ENCODE measurements at regions not wholly inside any gene's neighbourhood (a gene's known extent, or its start where the extent isn't known, plus 50 kb on each side); places are given as distances from the start of the nearest gene placed in this dataset.

- H3K4me1 ChIP-seq (ENCODE audit: insufficient read depth, low read length), result no peaks in the 10 kb centered on the region
- H3K27me3 ChIP-seq (ENCODE audit: insufficient read depth, low read length), result no peaks in the 10 kb centered on the region
- H3K4me3 ChIP-seq (ENCODE audit: low read length), result no peak overlapping the region
- no peaks in the 10 kb centered on the region for H3K36me3 ChIP-seq (ENCODE audit: insufficient read depth, low read length)
- no peaks in the 10 kb centered on the region for H3K9me3 ChIP-seq (ENCODE audit: low read length)
- no peak overlapping the region for H2AFZ ChIP-seq (ENCODE audit: low read depth, low read length)
Measured at GRCh38 chr10:84659497-84660439, 331.4 kb downstream of the CCSER2 start.

- no peaks in the 10 kb centered on the region for H3K27me3 ChIP-seq (ENCODE audit: insufficient read depth, low read length)
- H3K4me3 ChIP-seq (ENCODE audit: low read length), result no peak overlapping the region
- H3K36me3 ChIP-seq (ENCODE audit: insufficient read depth, low read length), result no peaks in the 10 kb centered on the region
- H2AFZ ChIP-seq (ENCODE audit: low read depth, low read length), result no peak overlapping the region
- no peaks in the 10 kb centered on the region for H3K9me3 ChIP-seq (ENCODE audit: low read length)
- H3K4me1 ChIP-seq (ENCODE audit: insufficient read depth, low read length), result no peaks in the 10 kb centered on the region
Measured at GRCh38 chr10:84660450-84661159, 332.2 kb downstream of the CCSER2 start.

GRCh38 chr10:84665211-84665610 is 336.8 kb downstream of the CCSER2 start:
- Histone ChIP-seq H3K9me3 (ENCODE audit: low read length) (no peaks in the 10 kb centered on the region), H2AFZ (ENCODE audit: low read depth, low read length) (no peak overlapping the region), H3K36me3 (ENCODE audit: insufficient read depth, low read length) (no peaks in the 10 kb centered on the region), H3K27me3 (ENCODE audit: insufficient read depth, low read length) (no peaks in the 10 kb centered on the region), H3K4me1 (ENCODE audit: insufficient read depth, low read length) (no peaks in the 10 kb centered on the region), H3K4me3 (ENCODE audit: low read length) (no peak overlapping the region)

- H3K4me1 ChIP-seq (ENCODE audit: insufficient read depth, low read length), result no peaks in the 10 kb centered on the region
- H3K4me3 ChIP-seq (ENCODE audit: low read length), result no peak overlapping the region
- no peak overlapping the region for H2AFZ ChIP-seq (ENCODE audit: low read depth, low read length)
Measured at GRCh38 chr10:84665883-84666463, 337.6 kb downstream of the CCSER2 start.

DNA sequence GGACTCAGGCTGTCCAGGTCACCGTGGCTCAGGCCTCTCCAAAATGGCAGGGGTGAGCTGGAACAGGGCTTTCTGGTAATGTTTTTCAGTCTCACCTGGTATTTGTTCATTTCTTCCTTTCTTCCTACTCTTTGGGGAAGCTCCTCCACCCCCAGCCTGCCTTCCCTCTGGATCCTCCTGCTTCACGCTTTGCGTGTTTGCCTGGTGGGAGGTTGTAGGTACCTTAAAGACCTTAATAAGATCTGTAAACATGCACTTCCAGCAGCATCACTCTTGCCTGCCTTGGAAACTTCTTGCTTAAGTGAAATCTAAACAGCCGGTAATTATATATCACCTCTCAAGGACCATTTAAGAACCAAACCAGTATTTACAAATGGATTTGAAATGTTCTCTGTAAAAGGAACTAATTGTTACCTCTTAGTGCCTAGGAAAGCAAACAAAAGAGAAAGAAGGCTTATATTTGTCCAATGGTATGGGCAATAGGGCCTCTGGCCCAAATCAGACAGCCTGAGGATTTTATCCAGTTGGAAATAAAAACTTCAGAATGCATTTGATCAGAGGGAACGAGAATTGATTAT is 339.9 kb downstream of the CCSER2 start:
- no peaks in the 10 kb centered on the region for H3K36me3 ChIP-seq (ENCODE audit: insufficient read depth, low read length)
- no peak overlapping the region for H3K4me3 ChIP-seq (ENCODE audit: low read length)

More at GRCh38 chr10:84665883-84666463, 337.6 kb downstream of the CCSER2 start:
- no peaks in the 10 kb centered on the region for H3K36me3 ChIP-seq (ENCODE audit: insufficient read depth, low read length)
- no peaks in the 10 kb centered on the region for H3K9me3 ChIP-seq (ENCODE audit: low read length)
- no peaks in the 10 kb centered on the region for H3K27me3 ChIP-seq (ENCODE audit: insufficient read depth, low read length)

DNA sequence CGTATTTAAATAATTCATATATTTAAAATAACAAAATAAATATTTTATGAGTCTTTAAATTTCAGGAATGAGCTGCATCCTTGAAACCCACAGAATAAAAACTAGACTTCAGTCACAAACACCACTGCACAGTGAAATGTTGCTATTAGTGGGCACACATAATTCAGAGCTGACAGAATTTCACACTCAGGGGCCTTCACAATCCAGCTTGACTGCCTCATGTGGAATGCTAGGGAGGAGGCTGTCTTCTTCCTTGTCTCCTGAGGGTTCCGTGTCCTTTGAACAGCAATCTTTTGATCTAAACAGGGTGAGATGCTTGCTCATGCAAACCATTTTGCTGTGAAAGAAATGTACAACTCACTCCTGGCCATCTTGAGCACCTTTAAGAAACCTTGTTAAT is 346.7 kb downstream of the CCSER2 start:
- Histone ChIP-seq H3K27me3 (ENCODE audit: insufficient read depth, low read length) (no peaks in the 10 kb centered on the region), H3K4me1 (ENCODE audit: insufficient read depth, low read length) (no peaks in the 10 kb centered on the region), H3K4me3 (ENCODE audit: low read length) (no peak overlapping the region), H2AFZ (ENCODE audit: low read depth, low read length) (no peak overlapping the region), H3K9me3 (ENCODE audit: low read length) (no peaks in the 10 kb centered on the region), H3K36me3 (ENCODE audit: insufficient read depth, low read length) (no peaks in the 10 kb centered on the region)

More for the DNA sequence above, 339.9 kb downstream of the CCSER2 start:
- H3K4me1 ChIP-seq (ENCODE audit: insufficient read depth, low read length), result no peaks in the 10 kb centered on the region
- H3K27me3 ChIP-seq (ENCODE audit: insufficient read depth, low read length), result no peaks in the 10 kb centered on the region
- no peaks in the 10 kb centered on the region for H3K9me3 ChIP-seq (ENCODE audit: low read length)
- H2AFZ ChIP-seq (ENCODE audit: low read depth, low read length), result no peak overlapping the region

GRCh38 chr10:84676536-84676935 is 348.1 kb downstream of the CCSER2 start:
- Histone ChIP-seq H3K4me1 (ENCODE audit: insufficient read depth, low read length) (no peaks in the 10 kb centered on the region), H3K9me3 (ENCODE audit: low read length) (no peaks in the 10 kb centered on the region), H3K4me3 (ENCODE audit: low read length) (no peak overlapping the region), H3K27me3 (ENCODE audit: insufficient read depth, low read length) (no peaks in the 10 kb centered on the region), H3K36me3 (ENCODE audit: insufficient read depth, low read length) (no peaks in the 10 kb centered on the region), H2AFZ (ENCODE audit: low read depth, low read length) (no peak overlapping the region)

DNA sequence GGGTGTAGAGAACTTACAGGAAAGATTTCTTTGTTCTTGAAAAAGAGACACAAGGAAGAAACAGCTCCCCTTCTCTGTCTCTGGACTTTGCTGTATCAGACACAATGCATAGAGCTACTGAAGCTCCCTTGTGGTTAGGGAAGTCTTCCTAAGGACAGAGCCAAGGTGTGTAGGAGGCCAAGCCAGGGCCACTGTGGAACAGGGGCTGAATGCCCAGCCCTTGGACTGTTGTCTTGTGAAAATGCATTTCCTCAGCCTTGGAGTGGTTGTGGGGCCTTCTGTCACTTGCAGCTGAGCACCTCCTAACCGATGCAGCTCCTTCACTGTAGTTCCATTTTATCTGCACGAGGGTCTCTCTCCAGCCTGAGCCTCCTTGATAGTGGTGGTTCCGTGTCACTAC is 353.4 kb downstream of the CCSER2 start:
- H3K36me3 ChIP-seq (ENCODE audit: insufficient read depth, low read length), result no peaks in the 10 kb centered on the region
- no peak overlapping the region for H2AFZ ChIP-seq (ENCODE audit: low read depth, low read length)

GRCh38 chr10:84683550-84683949 is 355.2 kb downstream of the CCSER2 start:
- Histone ChIP-seq H3K27me3 (ENCODE audit: insufficient read depth, low read length) (no peaks in the 10 kb centered on the region), H3K4me3 (ENCODE audit: low read length) (no peak overlapping the region), H3K4me1 (ENCODE audit: insufficient read depth, low read length) (no peaks in the 10 kb centered on the region)

More for the DNA sequence above, 353.4 kb downstream of the CCSER2 start:
- Histone ChIP-seq H3K27me3 (ENCODE audit: insufficient read depth, low read length) (no peaks in the 10 kb centered on the region), H3K9me3 (ENCODE audit: low read length) (no peaks in the 10 kb centered on the region), H3K4me3 (ENCODE audit: low read length) (no peak overlapping the region), H3K4me1 (ENCODE audit: insufficient read depth, low read length) (no peaks in the 10 kb centered on the region)

DNA sequence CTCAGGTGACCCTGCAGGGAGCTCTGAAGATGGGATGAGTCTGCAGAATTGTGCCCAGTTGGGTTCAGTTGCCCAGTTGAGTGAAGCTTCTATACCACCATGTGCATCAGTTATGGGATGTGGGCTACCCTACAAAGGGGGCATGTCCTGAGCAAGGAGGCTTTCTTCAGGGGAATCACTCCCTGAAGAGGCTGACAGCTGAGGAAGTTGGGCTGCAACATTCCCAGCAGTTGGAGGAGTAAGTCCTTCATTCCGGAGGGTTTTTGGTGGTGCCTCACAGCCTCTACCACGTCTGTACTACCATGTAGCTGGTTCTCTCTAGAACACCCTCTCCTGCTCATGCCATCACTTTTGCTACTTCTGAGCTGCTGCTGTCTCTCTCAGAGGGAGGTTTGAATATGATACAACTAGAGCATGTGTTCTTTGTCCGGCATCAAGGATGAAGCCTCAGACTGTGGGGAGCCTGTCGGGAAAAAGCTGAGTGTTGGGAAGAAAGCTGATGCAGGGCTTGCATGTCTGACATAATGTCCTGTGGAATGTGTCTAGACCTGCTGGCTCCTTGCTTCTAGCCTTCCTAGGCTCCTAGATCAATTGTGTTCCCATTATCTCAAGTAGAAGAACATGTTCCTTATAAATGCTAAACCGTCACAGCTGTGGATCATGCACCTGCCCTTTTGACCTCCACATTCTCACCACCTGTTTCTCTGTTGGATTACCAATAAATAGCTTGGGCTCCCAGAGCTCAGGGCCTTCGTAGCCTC is 355.8 kb downstream of the CCSER2 start:
- H3K36me3 ChIP-seq (ENCODE audit: insufficient read depth, low read length), result no peaks in the 10 kb centered on the region
- no peaks in the 10 kb centered on the region for H3K9me3 ChIP-seq (ENCODE audit: low read length)
- H3K4me1 ChIP-seq (ENCODE audit: insufficient read depth, low read length), result no peaks in the 10 kb centered on the region
- no peaks in the 10 kb centered on the region for H3K27me3 ChIP-seq (ENCODE audit: insufficient read depth, low read length)
- H2AFZ ChIP-seq (ENCODE audit: low read depth, low read length), result no peak overlapping the region
- no peak overlapping the region for H3K4me3 ChIP-seq (ENCODE audit: low read length)

More at GRCh38 chr10:84683550-84683949, 355.2 kb downstream of the CCSER2 start:
- no peaks in the 10 kb centered on the region for H3K9me3 ChIP-seq (ENCODE audit: low read length)
- H3K36me3 ChIP-seq (ENCODE audit: insufficient read depth, low read length), result no peaks in the 10 kb centered on the region
- H2AFZ ChIP-seq (ENCODE audit: low read depth, low read length), result no peak overlapping the region

- H3K4me1 ChIP-seq (ENCODE audit: insufficient read depth, low read length), result no peaks in the 10 kb centered on the region
- H3K4me3 ChIP-seq (ENCODE audit: low read length), result no peak overlapping the region
- H3K36me3 ChIP-seq (ENCODE audit: insufficient read depth, low read length), result no peaks in the 10 kb centered on the region
- H3K27me3 ChIP-seq (ENCODE audit: insufficient read depth, low read length), result no peaks in the 10 kb centered on the region
- H2AFZ ChIP-seq (ENCODE audit: low read depth, low read length), result no peak overlapping the region
- H3K9me3 ChIP-seq (ENCODE audit: low read length), result no peaks in the 10 kb centered on the region
Measured at GRCh38 chr10:84685047-84685660, 356.8 kb downstream of the CCSER2 start.

DNA sequence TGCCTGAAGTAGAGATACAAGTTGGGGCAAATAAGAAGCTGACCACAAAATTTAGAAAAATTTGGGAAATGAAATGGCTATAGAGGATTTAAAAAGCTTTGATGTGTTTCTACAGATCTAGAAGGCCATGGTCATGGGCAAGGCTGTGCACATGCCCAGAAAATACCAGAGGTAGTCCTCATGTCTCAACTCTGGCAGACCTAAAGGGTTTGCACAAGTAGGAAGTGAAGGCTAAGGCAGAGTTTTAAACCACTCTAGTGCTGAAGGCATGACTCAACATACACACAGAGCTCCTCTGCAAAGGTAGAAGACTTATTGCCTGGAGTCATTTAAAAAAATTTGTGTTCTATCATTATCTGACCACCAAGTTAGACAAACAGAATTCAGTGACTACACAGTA is 364.6 kb downstream of the CCSER2 start:
- Histone ChIP-seq H3K4me1 (ENCODE audit: insufficient read depth, low read length) (no peaks in the 10 kb centered on the region), H3K27me3 (ENCODE audit: insufficient read depth, low read length) (peaks cover 2% of the 10 kb centered on the region), H3K36me3 (ENCODE audit: insufficient read depth, low read length) (no peaks in the 10 kb centered on the region), H3K9me3 (ENCODE audit: low read length) (no peaks in the 10 kb centered on the region), H3K4me3 (ENCODE audit: low read length) (no peak overlapping the region), H2AFZ (ENCODE audit: low read depth, low read length) (no peak overlapping the region)
